HCT116 (cell line): ENCODE measurements at regions not wholly inside any gene's neighbourhood (a gene's known extent, or its start where the extent isn't known, plus 50 kb on each side); places are given as distances from the start of the nearest gene placed in this dataset.

Experiments used
- ATAC-seq: fragments of 200-7000 bp; cut with Tn5 transposase; 2 replicates; pipeline ENCODE4 v1.9.1; 2020; ENCODE audit warnings: mild to moderate bottlenecking, moderate library complexity
- BruUV-seq: library from RNA; stranded (reverse); fragments of 400-500 nt; replicated peaks from 2 replicates; lab custom pipeline; 2021; lab: Mats Ljungman, UMichigan
- CTCF ChIA-PET: fragments of 300-600 bp; sonication (Branson Sonifier 250); formaldehyde crosslinking; loops from one replicate; lab custom pipeline; 2021; ENCODE audit warnings: antibody characterized with exemption; lab: Charles Lee
- POLR2A ChIA-PET: fragments of 300-600, 350-600 bp; sonication (Branson Sonifier 250); formaldehyde crosslinking; loops from one replicate; lab custom pipeline; 2021; ENCODE audit warnings: antibody characterized with exemption; lab: Charles Lee
- RAD21 ChIA-PET, 2 experiments: fragments of 300-600 bp; sonication (Branson Sonifier 250); formaldehyde crosslinking; loops; one replicate each; lab custom pipeline; 2023; ENCODE audit warnings: low total read pairs in 2 of 2; ENCODE audit not compliant: uncharacterized antibody in 2 of 2, unreplicated experiment in 2 of 2, low non-redundant PET in 1 of 2; lab: Charles Lee
- DNase-seq: peaks from one replicate; pipeline ENCODE4 v3.0.0-alpha.2; 2010; ENCODE audit warnings: low read depth, low spot score
- H2AFZ ChIP-seq: fragments of 200-600 bp; shearing (Covaris generic), sonication (generic); 2 replicates; pipeline ENCODE4 v1.6.1; 2017; ENCODE audit warnings: low read depth, mixed run types, mixed read lengths, antibody characterized with exemption, low read length; ENCODE audit not compliant: poor library complexity, severe bottlenecking
- H3K27ac ChIP-seq: 2 replicates; pipeline ENCODE4 v1.5.1; 2012; ENCODE audit warnings: low read depth, low read length
- H3K27me3 ChIP-seq: fragments of 200-600 bp; sonication (generic); 2 replicates; pipeline ENCODE4 v1.6.1; 2016; ENCODE audit warnings: mixed run types, low read length, mixed read lengths; ENCODE audit not compliant: insufficient read depth
- H3K36me3 ChIP-seq, 2 experiments: fragments of 200-500 bp in 1 of 2; fragments of 200-600 bp in 1 of 2; sonication (Bioruptor generic) in 1 of 2; sonication (generic) in 1 of 2; 2 replicates each; pipeline versions ENCODE4 v1.5.1 to v1.6.1; 2014 to 2016; ENCODE audit warnings: low read length in 2 of 2, inconsistent platforms in 1 of 2, mixed read lengths in 1 of 2, mixed run types in 1 of 2; ENCODE audit not compliant: insufficient read depth in 2 of 2, control insufficient read depth in 1 of 2
- H3K4me1 ChIP-seq, 2 experiments: fragments of 200-600 bp in 1 of 2; sonication (generic) in 1 of 2; 2 replicates each; pipeline versions ENCODE4 v1.5.1 to v1.6.1; 2012 to 2017; ENCODE audit warnings: low read length in 2 of 2, inconsistent platforms in 1 of 2, mild to moderate bottlenecking in 1 of 2, mixed read lengths in 1 of 2, mixed run types in 1 of 2, moderate library complexity in 1 of 2; ENCODE audit not compliant: insufficient read depth in 2 of 2, control insufficient read depth in 1 of 2
- H3K4me2 ChIP-seq: fragments of 200-600 bp; sonication (generic); 2 replicates; pipeline ENCODE4 v1.6.1; 2017; ENCODE audit warnings: mixed run types, low read length, mixed read lengths
- H3K4me3 ChIP-seq, 2 experiments: fragments of 200-600 bp in 1 of 2; sonication (generic) in 1 of 2; replicated peaks in 1 of 2; 2 replicates each; pipeline ENCODE4 v1.5.1; 2011 to 2016; ENCODE audit warnings: low read length in 2 of 2, control low read depth in 1 of 2, low read depth in 1 of 2, mild to moderate bottlenecking in 1 of 2, mixed read lengths in 1 of 2, mixed run types in 1 of 2
- H3K79me2 ChIP-seq: fragments of 200-600 bp; sonication (generic); 2 replicates; pipeline ENCODE4 v1.6.1; 2017; ENCODE audit warnings: mild to moderate bottlenecking, mixed run types, low read length, moderate library complexity, mixed read lengths; ENCODE audit not compliant: insufficient read depth
- H3K9ac ChIP-seq: fragments of 200-600 bp; sonication (generic); 2 replicates; pipeline ENCODE4 v1.6.1; 2016; ENCODE audit warnings: low read length, mixed read lengths
- H3K9me2 ChIP-seq: fragments of 200-600 bp; sonication (generic), shearing (Covaris generic); 2 replicates; pipeline ENCODE4 v1.6.1; 2017; ENCODE audit warnings: mixed run types, mild to moderate bottlenecking, moderate library complexity; ENCODE audit not compliant: insufficient read depth
- H3K9me3 ChIP-seq, 2 experiments: fragments of 200-500 bp in 1 of 2; fragments of 200-600 bp in 1 of 2; sonication (Bioruptor generic) in 1 of 2; sonication (generic) in 1 of 2; 2 replicates each; pipeline ENCODE4 v1.6.1; 2014 to 2017; ENCODE audit warnings: low read length in 2 of 2, mixed read lengths in 2 of 2, inconsistent platforms in 1 of 2, low read depth in 1 of 2, mild to moderate bottlenecking in 1 of 2, mixed run types in 1 of 2, moderate library complexity in 1 of 2; ENCODE audit not compliant: control insufficient read depth in 1 of 2, insufficient read depth in 1 of 2
- H4K20me1 ChIP-seq: fragments of 200-600 bp; sonication (generic), shearing (Covaris generic); 2 replicates; pipeline ENCODE4 v1.6.1; 2017; ENCODE audit warnings: mixed run types, mild to moderate bottlenecking, moderate library complexity; ENCODE audit not compliant: insufficient read depth
- CBX3 ChIP-seq: IDR thresholded peaks from 2 replicates; pipeline ENCODE4 v1.6.1; 2012; ENCODE audit warnings: low read depth
- EZH2phosphoT487 ChIP-seq: fragments of 200-600 bp; IDR thresholded peaks from 2 replicates; pipeline ENCODE4 v1.6.1; 2018; ENCODE audit warnings: antibody characterized with exemption, borderline replicate concordance
- POLR2AphosphoS5 ChIP-seq: IDR thresholded peaks from 2 replicates; pipeline ENCODE4 v1.6.1; 2011; ENCODE audit warnings: mild to moderate bottlenecking, low read depth, low read length, moderate library complexity
- RAD21 ChIP-seq: IDR thresholded peaks from 2 replicates; pipeline ENCODE4 v1.6.1; 2012; ENCODE audit warnings: low read depth, mild to moderate bottlenecking
- SIN3A ChIP-seq: IDR thresholded peaks from 2 replicates; pipeline ENCODE4 v1.6.1; 2012; ENCODE audit warnings: low read depth
- YY1 ChIP-seq: IDR thresholded peaks from 2 replicates; pipeline ENCODE4 v1.6.1; 2011; ENCODE audit warnings: low read length, low read depth, moderate library complexity, mild to moderate bottlenecking; ENCODE audit not compliant: insufficient replicate concordance; ENCODE audit errors: extremely low read depth
- intact Hi-C: fragments of 100-400 bp; cut with micrococcal nuclease; formaldehyde crosslinking; loops from 2 replicates; pipeline ENCODE4 v1.10.0; 2022
- TF ChIP-seq, protein P1 (sequence below), 3 experiments: fragments of 200-600 bp in 1 of 3; sonication (generic) in 1 of 3; IDR thresholded peaks in 2 of 3; conservative IDR thresholded peaks in 1 of 3; 2 replicates each; pipeline ENCODE4 v1.5.1; 2012 to 2017; ENCODE audit warnings: low read depth in 2 of 3, low read length in 2 of 3, antibody characterized with exemption in 1 of 3, borderline replicate concordance in 1 of 3, control low read depth in 1 of 3, mild to moderate bottlenecking in 1 of 3, mixed read lengths in 1 of 3, mixed run types in 1 of 3, moderate library complexity in 1 of 3; ENCODE audit not compliant: insufficient read depth in 1 of 3
- TF ChIP-seq, protein P2 (sequence below): IDR thresholded peaks from 2 replicates; pipeline ENCODE4 v1.6.1; 2012
- TF ChIP-seq, protein P3 (sequence below): IDR thresholded peaks from 2 replicates; pipeline ENCODE4 v1.6.1; 2012; ENCODE audit warnings: low read depth

DNA sequence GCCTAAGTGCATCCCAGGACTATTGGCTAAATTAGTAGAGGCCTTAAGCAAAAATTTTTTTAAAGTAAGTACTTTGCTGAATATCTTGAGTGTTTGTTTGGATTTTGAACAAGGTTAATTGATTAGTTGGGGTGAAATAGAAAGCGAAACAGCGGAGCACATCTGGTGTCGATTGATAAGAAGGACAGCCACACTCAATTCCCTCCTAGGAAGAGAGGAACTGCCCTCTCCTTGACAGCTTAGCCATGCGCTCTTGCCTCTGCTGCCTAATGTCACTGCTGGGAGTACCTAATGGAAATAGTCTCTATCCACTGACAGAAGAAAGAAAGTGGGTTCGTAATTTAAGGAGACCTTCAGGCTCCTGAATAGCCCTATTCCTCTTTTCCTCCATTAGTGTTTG lies 943.6 kb downstream of the DIPK2A start:
- no TSS peak for BruUV-seq
- intact Hi-C loops = no loop called here
- no peak for ATAC-seq

More for the DNA sequence above, 943.6 kb downstream of the DIPK2A start:
- no peak overlapping the region for H2AFZ ChIP-seq
- no peaks in the 10 kb centered on the region for H3K4me1 ChIP-seq
- no peaks in the 10 kb centered on the region for H3K9me3 ChIP-seq
- POLR2A ChIA-PET = no interaction called here
- TF ChIP-seq SIN3A (no peak), YY1 (no peak), RAD21 (no peak), EZH2phosphoT487 (no peak), CBX3 (no peak), POLR2AphosphoS5 (no peak)
- TF ChIP-seq, protein P1, sequence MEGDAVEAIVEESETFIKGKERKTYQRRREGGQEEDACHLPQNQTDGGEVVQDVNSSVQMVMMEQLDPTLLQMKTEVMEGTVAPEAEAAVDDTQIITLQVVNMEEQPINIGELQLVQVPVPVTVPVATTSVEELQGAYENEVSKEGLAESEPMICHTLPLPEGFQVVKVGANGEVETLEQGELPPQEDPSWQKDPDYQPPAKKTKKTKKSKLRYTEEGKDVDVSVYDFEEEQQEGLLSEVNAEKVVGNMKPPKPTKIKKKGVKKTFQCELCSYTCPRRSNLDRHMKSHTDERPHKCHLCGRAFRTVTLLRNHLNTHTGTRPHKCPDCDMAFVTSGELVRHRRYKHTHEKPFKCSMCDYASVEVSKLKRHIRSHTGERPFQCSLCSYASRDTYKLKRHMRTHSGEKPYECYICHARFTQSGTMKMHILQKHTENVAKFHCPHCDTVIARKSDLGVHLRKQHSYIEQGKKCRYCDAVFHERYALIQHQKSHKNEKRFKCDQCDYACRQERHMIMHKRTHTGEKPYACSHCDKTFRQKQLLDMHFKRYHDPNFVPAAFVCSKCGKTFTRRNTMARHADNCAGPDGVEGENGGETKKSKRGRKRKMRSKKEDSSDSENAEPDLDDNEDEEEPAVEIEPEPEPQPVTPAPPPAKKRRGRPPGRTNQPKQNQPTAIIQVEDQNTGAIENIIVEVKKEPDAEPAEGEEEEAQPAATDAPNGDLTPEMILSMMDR (IDR thresholded peaks at IDR 0.05 in 2 of 3, conservative IDR thresholded peaks at IDR 0.05 in 1 of 3; ENCODE audit: borderline replicate concordance in 1 of 3, insufficient read depth in 1 of 3, low read depth in 2 of 3, low read length in 2 of 3) = no peak
- TF ChIP-seq, protein P2, sequence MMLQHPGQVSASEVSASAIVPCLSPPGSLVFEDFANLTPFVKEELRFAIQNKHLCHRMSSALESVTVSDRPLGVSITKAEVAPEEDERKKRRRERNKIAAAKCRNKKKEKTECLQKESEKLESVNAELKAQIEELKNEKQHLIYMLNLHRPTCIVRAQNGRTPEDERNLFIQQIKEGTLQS = no peak
- TF ChIP-seq, protein P3, sequence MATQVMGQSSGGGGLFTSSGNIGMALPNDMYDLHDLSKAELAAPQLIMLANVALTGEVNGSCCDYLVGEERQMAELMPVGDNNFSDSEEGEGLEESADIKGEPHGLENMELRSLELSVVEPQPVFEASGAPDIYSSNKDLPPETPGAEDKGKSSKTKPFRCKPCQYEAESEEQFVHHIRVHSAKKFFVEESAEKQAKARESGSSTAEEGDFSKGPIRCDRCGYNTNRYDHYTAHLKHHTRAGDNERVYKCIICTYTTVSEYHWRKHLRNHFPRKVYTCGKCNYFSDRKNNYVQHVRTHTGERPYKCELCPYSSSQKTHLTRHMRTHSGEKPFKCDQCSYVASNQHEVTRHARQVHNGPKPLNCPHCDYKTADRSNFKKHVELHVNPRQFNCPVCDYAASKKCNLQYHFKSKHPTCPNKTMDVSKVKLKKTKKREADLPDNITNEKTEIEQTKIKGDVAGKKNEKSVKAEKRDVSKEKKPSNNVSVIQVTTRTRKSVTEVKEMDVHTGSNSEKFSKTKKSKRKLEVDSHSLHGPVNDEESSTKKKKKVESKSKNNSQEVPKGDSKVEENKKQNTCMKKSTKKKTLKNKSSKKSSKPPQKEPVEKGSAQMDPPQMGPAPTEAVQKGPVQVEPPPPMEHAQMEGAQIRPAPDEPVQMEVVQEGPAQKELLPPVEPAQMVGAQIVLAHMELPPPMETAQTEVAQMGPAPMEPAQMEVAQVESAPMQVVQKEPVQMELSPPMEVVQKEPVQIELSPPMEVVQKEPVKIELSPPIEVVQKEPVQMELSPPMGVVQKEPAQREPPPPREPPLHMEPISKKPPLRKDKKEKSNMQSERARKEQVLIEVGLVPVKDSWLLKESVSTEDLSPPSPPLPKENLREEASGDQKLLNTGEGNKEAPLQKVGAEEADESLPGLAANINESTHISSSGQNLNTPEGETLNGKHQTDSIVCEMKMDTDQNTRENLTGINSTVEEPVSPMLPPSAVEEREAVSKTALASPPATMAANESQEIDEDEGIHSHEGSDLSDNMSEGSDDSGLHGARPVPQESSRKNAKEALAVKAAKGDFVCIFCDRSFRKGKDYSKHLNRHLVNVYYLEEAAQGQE = no peak
- TF ChIP-seq, all 23 proteins: peak for 0
- Histone ChIP-seq H3K4me3 (no peak overlapping the region), H3K36me3 (no peaks in the 10 kb centered on the region), H4K20me1 (no peaks in the 10 kb centered on the region), H3K9ac (no peak overlapping the region), H3K27ac (no peak overlapping the region), H3K4me2 (no peak overlapping the region), H3K9me2 (no peaks in the 10 kb centered on the region), H3K79me2 (no peaks in the 10 kb centered on the region), H3K27me3 (no peaks in the 10 kb centered on the region)
- CTCF ChIA-PET = no interaction called here
- RAD21 ChIA-PET = no interaction called here
- no peak for DNase-seq
